Right cardiac atrium (tissue), 5 donors: ENCODE measurements at regions not wholly inside any gene's neighbourhood (a gene's known extent, or its start where the extent isn't known, plus 50 kb on each side); places are given as distances from the start of the nearest gene placed in this dataset.

Experiments
- ATAC-seq, 2 donors: fragments of 200-7000 bp; cut with Tn5 transposase; one replicate each; pipeline versions ENCODE4 v1.8.0 to v1.9.1; 2020; ENCODE audit warnings: moderate library complexity in 2 of 2, mild to moderate bottlenecking in 1 of 2
- DNase-seq, 3 donors: peaks; one replicate each; pipeline ENCODE4 v3.0.0-alpha.2; 2020
- H3K27ac ChIP-seq: one replicate; pipeline ENCODE4 v1.5.1; 2013; ENCODE audit warnings: mild to moderate bottlenecking, low read length, control low read depth, moderate library complexity
- H3K27me3 ChIP-seq: one replicate; pipeline ENCODE4 v1.6.1; 2013; ENCODE audit not compliant: control insufficient read depth, insufficient read depth
- H3K4me1 ChIP-seq: one replicate; pipeline ENCODE4 v1.6.1; 2013; ENCODE audit warnings: low read length; ENCODE audit not compliant: control insufficient read depth, insufficient read depth
- H3K4me3 ChIP-seq: one replicate; pipeline ENCODE4 v1.5.1; 2013; ENCODE audit warnings: low read length, control low read depth
- H3K9me3 ChIP-seq: one replicate; pipeline ENCODE4 v1.6.1; 2013; ENCODE audit warnings: low read length; ENCODE audit not compliant: control insufficient read depth
- WGBS: extraction: QIAGEN DNeasy Blood & Tissue Kit; methylation state at CpG from one replicate; pipeline ENCODE4 v1.1.7; 2013; 5-methylcytosine and 5-hydroxymethylcytosine counted together
- intact Hi-C, 4 donors: fragments of 100-400 bp; cut with DNase I; formaldehyde crosslinking; loops; one replicate each; pipeline versions ENCODE4 v1.11.0 to v1.14.0; 2022 to 2023
- donor health status: healthy with polysubstance abuse.
- donor health status: DM: no; HTN: yes; CAD: no.
- donor health status: DM: no; HTN: no; CAD: no.
- donor health status: DM: no; HTN: yes; CAD: no; lungs with severe emphysema.
- donor health status: DM: yes; HTN: yes; CAD: no.

DNA sequence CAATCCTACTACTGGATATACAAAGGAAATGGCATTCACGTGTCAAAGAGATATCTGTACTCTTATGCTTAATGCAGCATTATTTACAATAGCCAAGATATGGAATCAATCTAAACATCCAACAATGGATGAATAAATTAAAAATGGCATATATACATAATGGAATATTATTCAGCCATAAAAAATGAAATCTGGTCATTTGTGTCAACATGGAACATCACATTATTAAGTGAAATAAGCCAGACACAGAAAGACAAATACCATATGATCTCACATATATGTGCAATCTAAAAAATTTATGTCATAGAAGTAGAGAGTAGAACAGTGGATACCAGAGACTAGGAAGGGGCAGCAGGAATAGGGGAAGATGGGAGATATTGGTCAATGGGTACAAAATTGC lies 228.8 kb upstream of the TBX3 start:
- intact Hi-C loops, result no loop called here

DNA sequence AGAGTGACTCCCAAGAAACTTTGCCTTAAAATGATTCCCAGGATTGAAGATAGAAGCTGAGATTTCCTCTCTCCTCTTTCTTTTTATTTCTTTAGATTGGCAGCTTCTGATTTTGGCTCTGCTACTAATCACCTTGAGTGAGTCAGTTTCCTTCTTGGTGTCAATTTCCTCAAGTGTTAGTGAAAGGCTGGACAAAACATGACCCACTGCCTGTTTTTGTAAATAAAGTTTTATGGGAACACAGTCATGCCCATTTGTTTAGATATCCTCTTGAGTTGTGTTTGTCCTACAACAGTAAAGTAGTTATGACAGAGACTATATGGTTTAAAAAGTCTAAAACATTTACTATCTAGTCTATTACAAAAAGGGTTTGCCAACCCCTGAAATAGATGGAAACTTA lies 227.2 kb upstream of the TBX3 start:
- no peak overlapping the region for H3K27ac ChIP-seq
- intact Hi-C loops, result no loop called here
- DNase-seq, result no peak
- no peak for ATAC-seq
- H3K4me3 ChIP-seq, result no peak overlapping the region
- no peaks in the 10 kb centered on the region for H3K27me3 ChIP-seq
- no peaks in the 10 kb centered on the region for H3K4me1 ChIP-seq
- peaks cover 2% of the 10 kb centered on the region for H3K9me3 ChIP-seq

More for the DNA sequence above, 228.8 kb upstream of the TBX3 start:
- H3K27me3 ChIP-seq, result no peaks in the 10 kb centered on the region
- ATAC-seq (no peak), DNase-seq (no peak)
- H3K4me1 ChIP-seq, result no peaks in the 10 kb centered on the region
- no peak overlapping the region for H3K4me3 ChIP-seq
- no peak overlapping the region for H3K27ac ChIP-seq
- WGBS, result 66% methylated on average over 1 of the region's 1 CpG
- peaks cover 2% of the 10 kb centered on the region for H3K9me3 ChIP-seq

DNA sequence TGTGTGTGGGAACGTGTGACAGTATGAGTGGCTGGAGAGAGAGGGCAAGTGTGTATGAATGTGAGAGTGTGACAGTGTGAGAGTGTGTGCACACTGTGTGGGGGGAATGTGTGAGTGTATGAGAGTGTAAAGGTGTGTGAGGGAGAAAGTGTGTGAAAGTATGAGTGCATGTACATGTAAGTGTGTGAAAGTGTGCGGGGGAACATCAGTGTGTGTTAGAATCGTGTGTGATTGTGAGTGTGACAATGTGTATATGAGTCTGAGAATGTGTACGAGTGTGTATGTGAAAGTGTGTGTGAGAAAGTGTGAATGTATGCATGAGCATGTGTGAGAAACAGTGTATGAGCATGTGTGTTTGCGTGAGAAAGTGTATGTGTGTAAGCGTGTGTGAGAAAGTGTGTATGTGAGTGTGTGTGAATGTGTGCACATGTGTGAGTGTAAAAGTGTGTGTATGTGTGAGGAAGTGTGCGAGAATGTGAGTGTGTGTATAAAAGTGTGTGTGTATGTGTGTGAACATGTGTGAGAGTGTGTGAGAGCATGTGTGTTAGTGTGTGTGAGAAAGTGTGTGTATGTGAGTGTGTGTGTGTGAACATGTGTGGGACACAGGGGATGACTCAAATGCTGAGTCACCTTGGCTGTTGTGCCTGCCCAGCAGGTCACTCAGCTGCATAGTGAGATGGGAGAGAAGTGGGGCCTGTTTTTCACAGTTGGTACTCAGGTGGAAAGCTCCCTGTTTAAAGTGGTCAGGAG lies 220.5 kb upstream of the TBX3 start:
- H3K9me3 ChIP-seq, result no peaks in the 10 kb centered on the region
- DNase-seq (no peak), ATAC-seq (no peak)
- no peaks in the 10 kb centered on the region for H3K4me1 ChIP-seq
- H3K27ac ChIP-seq, result no peak overlapping the region
- H3K27me3 ChIP-seq, result peaks cover 3% of the 10 kb centered on the region
- H3K4me3 ChIP-seq, result no peak overlapping the region
- intact Hi-C loops, result no loop called here
- 94% methylated on average over 7 of the region's 7 CpGs for WGBS

DNA sequence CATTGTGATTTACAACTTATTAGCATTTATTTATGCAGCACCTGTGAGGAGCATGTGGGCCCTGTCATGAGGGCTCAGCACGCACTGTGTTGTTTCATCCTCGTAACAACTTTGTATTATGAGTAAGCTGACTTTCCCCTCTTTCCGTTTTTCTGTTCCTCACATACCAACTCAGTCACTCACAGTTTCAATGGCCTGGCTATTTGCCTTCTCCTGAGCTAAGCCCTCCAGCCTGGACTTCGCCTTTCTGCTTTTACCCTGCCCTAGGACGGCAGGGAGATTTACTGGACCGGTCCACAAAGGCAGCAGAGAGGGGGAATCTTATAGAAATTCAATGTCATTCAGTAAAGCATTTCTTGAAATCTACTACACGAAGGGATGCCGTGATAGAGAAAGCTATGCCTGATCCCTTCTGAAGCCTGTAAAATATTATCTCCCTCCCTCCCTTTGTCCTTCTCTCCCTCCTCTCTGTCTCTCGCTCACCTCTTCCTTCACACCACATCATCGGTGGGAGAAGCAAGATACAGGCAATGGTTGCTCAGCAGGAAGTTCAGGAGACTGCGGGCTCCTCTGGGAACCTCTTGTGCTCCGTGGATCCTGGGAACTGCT lies 219.2 kb upstream of the TBX3 start:
- ATAC-seq (no peak), DNase-seq (no peak)
- no peak overlapping the region for H3K4me3 ChIP-seq
- peaks cover 3% of the 10 kb centered on the region for H3K27me3 ChIP-seq
- no peaks in the 10 kb centered on the region for H3K9me3 ChIP-seq
- H3K4me1 ChIP-seq, result no peaks in the 10 kb centered on the region
- WGBS, result 59% methylated on average over 12 of the region's 12 CpGs
- intact Hi-C loops, result no loop called here
- no peak overlapping the region for H3K27ac ChIP-seq

- intact Hi-C loops, result no loop called here
- Histone ChIP-seq H3K4me1 (no peaks in the 10 kb centered on the region), H3K27me3 (peaks cover 3% of the 10 kb centered on the region), H3K9me3 (no peaks in the 10 kb centered on the region), H3K27ac (no peak overlapping the region), H3K4me3 (no peak overlapping the region)
- WGBS, result 86% methylated on average over 5 of the region's 5 CpGs
- no peak for DNase-seq
- no peak for ATAC-seq
Measured at GRCh38 chr12:114902665-114903064, 218.7 kb upstream of the TBX3 start.

DNA sequence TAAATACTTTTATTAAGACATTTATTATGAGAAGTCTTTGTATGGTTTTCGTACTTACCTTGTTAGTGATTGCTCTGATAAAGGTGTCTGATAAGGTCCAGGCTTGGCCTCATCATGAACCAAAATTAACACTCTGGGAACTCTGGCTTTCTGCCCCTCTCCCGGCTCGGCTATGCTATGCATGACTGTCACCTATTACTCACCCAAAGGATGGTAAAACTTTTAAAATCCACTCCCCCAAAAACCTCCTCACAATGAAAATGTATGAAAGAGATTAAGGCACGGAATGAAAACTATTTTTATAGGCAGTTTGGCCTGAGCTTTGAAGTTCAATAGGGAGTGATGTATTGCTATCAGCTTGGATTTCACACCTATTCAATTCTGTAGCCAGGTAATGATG lies 217.3 kb upstream of the TBX3 start:
- no peak overlapping the region for H3K27ac ChIP-seq
- intact Hi-C loops, result no loop called here
- DNase-seq, result no peak
- peaks cover 3% of the 10 kb centered on the region for H3K27me3 ChIP-seq
- H3K4me3 ChIP-seq, result no peak overlapping the region
- 66% methylated on average over 4 of the region's 4 CpGs for WGBS
- H3K9me3 ChIP-seq, result no peaks in the 10 kb centered on the region
- no peaks in the 10 kb centered on the region for H3K4me1 ChIP-seq
- ATAC-seq, result no peak

DNA sequence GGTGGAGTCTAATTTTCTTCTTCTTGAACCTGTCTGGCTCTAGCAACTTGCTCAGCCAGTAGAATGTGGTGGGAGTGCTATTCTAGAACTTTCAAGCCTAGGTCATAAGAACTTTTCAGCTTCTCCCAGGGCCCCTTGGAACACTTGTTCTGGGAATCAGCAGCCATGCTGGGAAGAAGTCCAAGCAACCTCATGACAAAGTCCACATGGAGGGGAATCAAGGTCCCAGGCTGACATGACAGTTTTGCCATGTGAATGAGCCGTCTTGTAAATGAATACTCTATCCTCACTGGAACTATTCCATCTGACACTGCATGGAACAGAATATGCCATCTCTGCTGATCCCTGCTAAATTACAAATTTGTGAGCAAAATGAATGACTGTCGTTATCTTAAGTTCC lies 214.2 kb upstream of the TBX3 start:
- 63% methylated on average over 2 of the region's 2 CpGs for WGBS
- Histone ChIP-seq H3K27ac (no peak overlapping the region), H3K4me1 (no peaks in the 10 kb centered on the region), H3K27me3 (peaks cover 3% of the 10 kb centered on the region), H3K9me3 (no peaks in the 10 kb centered on the region), H3K4me3 (no peak overlapping the region)
- ATAC-seq (no peak), DNase-seq (no peak)
- intact Hi-C loops, result no loop called here

DNA sequence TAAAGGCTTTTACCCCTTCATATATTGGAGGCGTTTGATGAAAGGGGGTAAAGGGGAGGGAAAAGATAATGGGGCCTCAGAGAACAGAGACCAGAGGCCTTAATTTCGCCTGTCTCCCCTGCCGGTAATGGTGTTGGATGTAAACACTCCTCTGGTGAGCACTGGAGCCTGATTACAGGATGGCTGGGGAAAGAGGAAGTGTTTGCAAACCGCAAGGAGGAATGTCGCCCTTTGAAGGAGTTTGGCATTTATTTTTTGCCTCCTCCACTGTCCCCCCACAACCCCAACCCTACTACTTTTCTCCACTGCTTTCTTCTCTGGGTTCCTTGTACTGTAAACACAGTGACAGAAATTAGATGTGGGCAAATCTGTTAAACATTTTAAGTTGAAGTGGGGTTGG lies 211.9 kb upstream of the TBX3 start:
- no peak for DNase-seq
- no peak for ATAC-seq
- no peaks in the 10 kb centered on the region for H3K27me3 ChIP-seq
- H3K27ac ChIP-seq, result no peak overlapping the region
- intact Hi-C loops, result no loop called here
- H3K9me3 ChIP-seq, result no peaks in the 10 kb centered on the region
- H3K4me1 ChIP-seq, result no peaks in the 10 kb centered on the region
- 57% methylated on average over 5 of the region's 5 CpGs for WGBS
- no peak overlapping the region for H3K4me3 ChIP-seq

GRCh38 chr12:114895081-114895480 lies 211.1 kb upstream of the TBX3 start:
- ATAC-seq (no peak), DNase-seq (no peak)
- Histone ChIP-seq H3K9me3 (no peaks in the 10 kb centered on the region), H3K4me3 (no peak overlapping the region), H3K27me3 (no peaks in the 10 kb centered on the region), H3K4me1 (no peaks in the 10 kb centered on the region), H3K27ac (no peak overlapping the region)
- intact Hi-C loops, result no loop called here
- 98% methylated on average over 4 of the region's 4 CpGs for WGBS

- H3K4me3 ChIP-seq, result no peak overlapping the region
- H3K27ac ChIP-seq, result no peak overlapping the region
- DNase-seq (no peak), ATAC-seq (no peak)
- no peaks in the 10 kb centered on the region for H3K4me1 ChIP-seq
- intact Hi-C loops, result no loop called here
- H3K27me3 ChIP-seq, result no peaks in the 10 kb centered on the region
- WGBS, result 88% methylated on average over 3 of the region's 3 CpGs
- H3K9me3 ChIP-seq, result no peaks in the 10 kb centered on the region
Measured at GRCh38 chr12:114894076-114894475, 210.1 kb upstream of the TBX3 start.

- Histone ChIP-seq H3K27me3 (no peaks in the 10 kb centered on the region), H3K27ac (no peak overlapping the region), H3K4me3 (no peak overlapping the region), H3K4me1 (no peaks in the 10 kb centered on the region), H3K9me3 (no peaks in the 10 kb centered on the region)
- intact Hi-C loops, result no loop called here
- WGBS, result 92% methylated on average over 2 of the region's 2 CpGs
- ATAC-seq, result no peak
- no peak for DNase-seq
Measured at GRCh38 chr12:114888928-114889584, 205.1 kb upstream of the TBX3 start.
